IMR-90 (cell line): ENCODE measurements at regions not wholly inside any gene's neighbourhood (a gene's known extent, or its start where the extent isn't known, plus 50 kb on each side); places are given as distances from the start of the nearest gene placed in this dataset.

Experiments used
- ATAC-seq: fragments of 200-7000 bp; cut with Tn5 transposase; 2 replicates; pipeline ENCODE4 v1.9.1; 2020; ENCODE audit warnings: low read depth, mild to moderate bottlenecking, moderate library complexity
- BruUV-seq: library from RNA; stranded (reverse); fragments of 400-500 nt; replicated peaks from 2 replicates; lab custom pipeline; 2021; lab: Mats Ljungman, UMichigan
- CTCF ChIA-PET: fragments of 300-600 bp; formaldehyde crosslinking; extraction: SDS; loops from one replicate; lab custom pipeline; 2021; ENCODE audit warnings: antibody characterized with exemption; lab: Yijun Ruan, JAX
- POLR2A ChIA-PET: fragments of 300-600 bp; sonication (Branson Sonifier 250); formaldehyde crosslinking; loops from one replicate; lab custom pipeline; 2022; ENCODE audit warnings: antibody characterized with exemption; ENCODE audit not compliant: unreplicated experiment; lab: Charles Lee
- DNase-seq: peaks from one replicate; pipeline ENCODE4 v3.0.0; 2013
- H2AFZ ChIP-seq: replicated peaks from 2 replicates; pipeline ENCODE3; 2013; ENCODE audit warnings: low read length, mild to moderate bottlenecking; ENCODE audit not compliant: poor library complexity
- H2AK5ac ChIP-seq: 2 replicates; pipeline ENCODE4 v1.6.1; 2013; ENCODE audit warnings: low read depth, low read length, inconsistent platforms
- H2AK9ac ChIP-seq: replicated peaks from 2 replicates; pipeline ENCODE3; 2013; ENCODE audit warnings: mild to moderate bottlenecking, low read depth, low read length, moderate library complexity; ENCODE audit not compliant: poor library complexity
- H2BK120ac ChIP-seq: 2 replicates; pipeline ENCODE4 v1.6.1; 2013; ENCODE audit warnings: low read depth, low read length, inconsistent platforms
- H2BK15ac ChIP-seq: 3 replicates; pipeline ENCODE4 v1.6.1; 2013; ENCODE audit warnings: low read depth, low read length, inconsistent platforms
- H2BK20ac ChIP-seq: 2 replicates; pipeline ENCODE4 v1.6.1; 2013; ENCODE audit warnings: low read depth, mild to moderate bottlenecking, inconsistent platforms, low read length, moderate library complexity
- H2BK5ac ChIP-seq: 2 replicates; pipeline ENCODE4 v1.6.1; 2013; ENCODE audit warnings: mild to moderate bottlenecking, low read depth, low read length, inconsistent platforms; ENCODE audit not compliant: poor library complexity, severe bottlenecking
- H3K14ac ChIP-seq: replicated peaks from 2 replicates; pipeline ENCODE4 v1.6.1; 2013; ENCODE audit warnings: low read depth, low read length, inconsistent platforms
- H3K18ac ChIP-seq: 2 replicates; pipeline ENCODE4 v1.6.1; 2013; ENCODE audit warnings: low read depth, low read length, control low read depth
- H3K23ac ChIP-seq: 2 replicates; pipeline ENCODE4 v1.6.1; 2013; ENCODE audit warnings: low read depth, low read length, inconsistent platforms
- H3K27ac ChIP-seq: 2 replicates; pipeline ENCODE4 v1.5.1; 2013; ENCODE audit warnings: mild to moderate bottlenecking, control low read depth, low read length; ENCODE audit not compliant: insufficient read depth
- H3K27me3 ChIP-seq: 2 replicates; pipeline ENCODE4 v1.6.1; 2013; ENCODE audit warnings: low read length; ENCODE audit not compliant: control insufficient read depth, insufficient read depth
- H3K36me3 ChIP-seq: 2 replicates; pipeline ENCODE4 v1.6.1; 2013; ENCODE audit warnings: low read length, mixed read lengths; ENCODE audit not compliant: control insufficient read depth, insufficient read depth
- H3K4ac ChIP-seq: 2 replicates; pipeline ENCODE4 v1.6.1; 2013; ENCODE audit warnings: low read depth, low read length, inconsistent platforms
- H3K4me1 ChIP-seq: 2 replicates; pipeline ENCODE4 v1.6.1; 2013; ENCODE audit warnings: low read length, mixed read lengths; ENCODE audit not compliant: control insufficient read depth, insufficient read depth
- H3K4me2 ChIP-seq: 2 replicates; pipeline ENCODE4 v1.6.1; 2013; ENCODE audit warnings: low read depth, mild to moderate bottlenecking, control low read depth, low read length, moderate library complexity
- H3K4me3 ChIP-seq: 2 replicates; pipeline ENCODE4 v1.5.1; 2013; ENCODE audit warnings: low read depth, mild to moderate bottlenecking, control low read depth, low read length, moderate library complexity; ENCODE audit not compliant: insufficient read depth
- H3K56ac ChIP-seq: 2 replicates; pipeline ENCODE4 v1.6.1; 2013; ENCODE audit warnings: low read length, inconsistent platforms; ENCODE audit not compliant: insufficient read depth; ENCODE audit errors: extremely low read depth
- H3K79me1 ChIP-seq, 2 experiments: 2 replicates each; pipeline ENCODE4 v1.6.1; 2013; ENCODE audit warnings: low read length in 2 of 2, inconsistent platforms in 1 of 2, low read depth in 1 of 2
- H3K9ac ChIP-seq: 2 replicates; pipeline ENCODE4 v1.6.1; 2013; ENCODE audit warnings: low read depth, low read length, control low read depth
- H3K9me1 ChIP-seq: 2 replicates; pipeline ENCODE4 v1.6.1; 2013; ENCODE audit warnings: low read length, inconsistent platforms; ENCODE audit not compliant: insufficient read depth
- H3K9me3 ChIP-seq: 2 replicates; pipeline ENCODE4 v1.6.1; 2013; ENCODE audit warnings: low read length; ENCODE audit not compliant: control insufficient read depth, insufficient read depth
- H4K20me1 ChIP-seq: 2 replicates; pipeline ENCODE4 v1.6.1; 2013; ENCODE audit warnings: low read length, inconsistent platforms; ENCODE audit not compliant: insufficient read depth
- H4K5ac ChIP-seq: 2 replicates; pipeline ENCODE4 v1.6.1; 2013; ENCODE audit warnings: mild to moderate bottlenecking, low read depth, low read length, control low read depth
- H4K8ac ChIP-seq, 2 experiments: 2 replicates each; pipeline ENCODE4 v1.6.1; 2013; ENCODE audit warnings: low read depth in 2 of 2, low read length in 2 of 2, control low read depth in 1 of 2, inconsistent platforms in 1 of 2
- H4K91ac ChIP-seq: 2 replicates; pipeline ENCODE4 v1.6.1; 2013; ENCODE audit warnings: low read depth, low read length, inconsistent platforms; ENCODE audit not compliant: insufficient read depth
- CHD1 ChIP-seq: IDR thresholded peaks from 2 replicates; pipeline ENCODE4 v1.6.1; 2012; ENCODE audit warnings: low read depth, low read length, improper control_type of control experiment
- CTCF ChIP-seq: conservative IDR thresholded peaks from 2 replicates; pipeline ENCODE4 v1.5.1; 2012; ENCODE audit warnings: mild to moderate bottlenecking, low read depth, low read length, improper control_type of control experiment
- ELK1 ChIP-seq: fragments of 150-350 bp; IDR thresholded peaks from 2 replicates; pipeline ENCODE4 v1.6.1; 2016; ENCODE audit warnings: low read depth, mild to moderate bottlenecking, low read length, moderate library complexity, borderline replicate concordance
- MXI1 ChIP-seq: IDR thresholded peaks from 2 replicates; pipeline ENCODE4 v1.6.1; 2012; ENCODE audit warnings: low read depth, mild to moderate bottlenecking, low read length, moderate library complexity, borderline replicate concordance
- POLR2A ChIP-seq: IDR thresholded peaks from 2 replicates; pipeline ENCODE4 v1.6.1; 2012; ENCODE audit warnings: mild to moderate bottlenecking, low read depth, low read length
- RCOR1 ChIP-seq: IDR thresholded peaks from 2 replicates; pipeline ENCODE4 v1.6.1; 2012; ENCODE audit warnings: mild to moderate bottlenecking, low read length, improper control_type of control experiment; ENCODE audit not compliant: insufficient replicate concordance
- RFX5 ChIP-seq: IDR thresholded peaks from 2 replicates; pipeline ENCODE4 v1.8.0; 2012; ENCODE audit warnings: low read depth, mild to moderate bottlenecking, low read length, moderate library complexity
- SMC3 ChIP-seq: fragments of 150-350 bp; IDR thresholded peaks from 2 replicates; pipeline ENCODE4 v1.6.1; 2016; ENCODE audit warnings: low read depth, mild to moderate bottlenecking, antibody characterized with exemption, low read length, moderate library complexity
- USF2 ChIP-seq: fragments of 150-350 bp; IDR thresholded peaks from 2 replicates; pipeline ENCODE4 v1.6.1; 2017; ENCODE audit warnings: mild to moderate bottlenecking, antibody characterized with exemption, low read length, low read depth
- WGBS, 2 experiments: methylation state at CpG; one replicate each; pipeline versions ENCODE4 v1.1.5 to v1.1.7; 2013; ENCODE audit warnings: missing lambda C conversion rate in 2 of 2; ENCODE audit not compliant: insufficient read length in 1 of 2; ENCODE audit errors: extremely low coverage in 2 of 2; 5-methylcytosine and 5-hydroxymethylcytosine counted together
- dilution Hi-C: fragments of 300-500 bp; cut with HindIII; formaldehyde crosslinking; loops from one replicate; pipeline ENCODE4 v1.14.3; 2018; ENCODE audit warnings: low sequenced_read_pairs; ENCODE audit not compliant: unreplicated experiment
- in situ Hi-C: fragments of 300-500 bp; cut with MboI; formaldehyde crosslinking; loops from 3 replicates; pipeline ENCODE4 v1.14.3; 2019; ENCODE audit warnings: low sequenced_read_pairs, inconsistent platforms, mixed read lengths
- intact Hi-C: fragments of 100-400 bp; cut with micrococcal nuclease; formaldehyde crosslinking; loops from 2 replicates; pipeline ENCODE4 v1.10.0; 2022

- DNase-seq (no peak), ATAC-seq (no peak)
- Histone ChIP-seq H3K9me3 (no peaks in the 10 kb centered on the region), H2BK120ac (no peak overlapping the region), H2AK5ac (no peak overlapping the region), H3K79me1 (no peaks in the 10 kb centered on the region), H3K9me1 (no peaks in the 10 kb centered on the region), H3K23ac (no peak overlapping the region), H2AFZ (no peak overlapping the region), H3K4me3 (no peak overlapping the region), H2BK5ac (no peak overlapping the region), H2AK9ac (no peak overlapping the region), H3K14ac (no peak overlapping the region), H3K9ac (no peak overlapping the region), H2BK20ac (no peak overlapping the region), H4K8ac (no peak overlapping the region), H4K91ac (no peak overlapping the region), H3K4me2 (no peak overlapping the region), H2BK15ac (no peak overlapping the region), H3K36me3 (no peaks in the 10 kb centered on the region), H3K27ac (no peak overlapping the region), H3K4ac (no peak overlapping the region), H4K5ac (no peak overlapping the region), H4K20me1 (no peaks in the 10 kb centered on the region), H3K18ac (no peak overlapping the region), H3K4me1 (no peaks in the 10 kb centered on the region), H3K27me3 (no peaks in the 10 kb centered on the region), H3K56ac (no peak overlapping the region)
- BruUV-seq: no TSS peak
- TF ChIP-seq CTCF (no peak), RCOR1 (no peak), RFX5 (no peak), MXI1 (no peak), SMC3 (no peak), CHD1 (no peak), POLR2A (no peak), USF2 (no peak), ELK1 (no peak)
- dilution Hi-C loops: no loop called here
- POLR2A ChIA-PET: no interaction called here
- no CpG with 5 or more reads among the region's 2 CpGs for WGBS, 2 experiments
- intact Hi-C loops: no loop called here
- CTCF ChIA-PET: no interaction called here
- in situ Hi-C loops: no loop called here
Observed at GRCh38 chr2:8343031-8343430, 338.8 kb upstream of the ID2 start.
